ENCODE measurements at regions not wholly inside any gene's neighbourhood (a gene's known extent, or its start where the extent isn't known, plus 50 kb on each side); places are given as distances from the start of the nearest gene placed in this dataset.

DNA sequence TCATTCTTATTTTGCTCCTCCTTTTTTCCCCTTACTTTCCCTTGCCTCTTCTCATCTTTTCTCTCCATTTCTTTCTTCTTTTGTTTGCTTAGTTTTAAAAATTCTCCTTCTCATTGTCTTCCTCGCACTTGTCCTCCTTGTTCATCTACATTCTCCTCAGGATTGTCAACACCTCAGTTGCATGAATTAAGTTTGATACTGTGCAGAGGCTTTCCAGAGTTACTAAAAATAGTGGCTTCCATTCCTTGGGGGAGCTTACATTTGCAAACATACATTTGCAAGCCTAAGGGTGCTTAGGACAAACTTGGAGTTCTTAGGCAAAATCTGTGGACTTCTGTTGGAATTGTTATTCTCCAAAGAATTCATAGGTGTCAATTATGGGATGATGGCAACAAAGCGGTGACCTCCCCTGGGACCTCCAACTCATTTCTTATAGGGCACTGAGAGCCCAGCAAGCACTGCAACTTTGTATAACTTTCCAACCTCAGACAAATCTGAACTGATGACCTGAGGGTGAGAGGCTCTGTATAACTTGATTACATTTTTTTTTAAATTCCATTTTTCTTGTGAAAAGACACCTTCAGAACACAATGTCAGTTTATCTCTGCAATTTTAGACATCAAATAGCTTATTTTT, 371.4 kb downstream of the TMEM38B start:
- TF ChIP-seq, protein P1, sequence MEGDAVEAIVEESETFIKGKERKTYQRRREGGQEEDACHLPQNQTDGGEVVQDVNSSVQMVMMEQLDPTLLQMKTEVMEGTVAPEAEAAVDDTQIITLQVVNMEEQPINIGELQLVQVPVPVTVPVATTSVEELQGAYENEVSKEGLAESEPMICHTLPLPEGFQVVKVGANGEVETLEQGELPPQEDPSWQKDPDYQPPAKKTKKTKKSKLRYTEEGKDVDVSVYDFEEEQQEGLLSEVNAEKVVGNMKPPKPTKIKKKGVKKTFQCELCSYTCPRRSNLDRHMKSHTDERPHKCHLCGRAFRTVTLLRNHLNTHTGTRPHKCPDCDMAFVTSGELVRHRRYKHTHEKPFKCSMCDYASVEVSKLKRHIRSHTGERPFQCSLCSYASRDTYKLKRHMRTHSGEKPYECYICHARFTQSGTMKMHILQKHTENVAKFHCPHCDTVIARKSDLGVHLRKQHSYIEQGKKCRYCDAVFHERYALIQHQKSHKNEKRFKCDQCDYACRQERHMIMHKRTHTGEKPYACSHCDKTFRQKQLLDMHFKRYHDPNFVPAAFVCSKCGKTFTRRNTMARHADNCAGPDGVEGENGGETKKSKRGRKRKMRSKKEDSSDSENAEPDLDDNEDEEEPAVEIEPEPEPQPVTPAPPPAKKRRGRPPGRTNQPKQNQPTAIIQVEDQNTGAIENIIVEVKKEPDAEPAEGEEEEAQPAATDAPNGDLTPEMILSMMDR (IDR thresholded peaks at IDR 0.05; ENCODE audit: poor library complexity), result no peak
- no peak for TF ChIP-seq EZH2 (IDR thresholded peaks at IDR 0.05; ENCODE audit: borderline replicate concordance)

All from hepatocyte (in vitro differentiated cells).